Naive thymus-derived CD8-positive, alpha-beta T cell (primary cell): ENCODE measurements at regions not wholly inside any gene's neighbourhood (a gene's known extent, or its start where the extent isn't known, plus 50 kb on each side); places are given as distances from the start of the nearest gene placed in this dataset.
A peak's percentile ranks its signal among the peaks of the same experiment; 100 is the strongest.

Source experiments
- ATAC-seq, 2 donors: fragments of 150-1000 bp; cut with Tn5 transposase in 1 of 2; sonication (Bioruptor Pico), chemical (Tn5 transposase) in 1 of 2; 1 replicate in 1 of 2; 2 replicates in 1 of 2; pipeline ENCODE4 v1.10.0; 2021; ENCODE audit warnings: mild to moderate bottlenecking in 2 of 2, moderate library complexity in 2 of 2
- POLR2A ChIA-PET: fragments of 350-600 bp; sonication (Branson Sonifier 250); formaldehyde crosslinking; loops from one replicate; lab custom pipeline; 2021; ENCODE audit warnings: antibody characterized with exemption; lab: Charles Lee
- DNase-seq, 10 donors: peaks; one replicate each; pipeline versions ENCODE4 v3.0.0 to v3.0.0-alpha.2; 2020 to 2022
- H3K27ac Mint-ChIP-seq, 10 donors: one replicate each; pipeline ENCODE4 v1.8.0; 2020 to 2022; ENCODE audit warnings: mild to moderate bottlenecking in 10 of 10, mixed read lengths in 10 of 10, moderate library complexity in 4 of 10, inconsistent platforms in 1 of 10
- H3K27me3 Mint-ChIP-seq, 5 donors: one replicate each; pipeline ENCODE4 v1.8.0; 2021 to 2022; ENCODE audit warnings: mixed read lengths in 5 of 5
- H3K36me3 Mint-ChIP-seq, 3 donors: one replicate each; pipeline ENCODE4 v1.8.0; 2020 to 2022; ENCODE audit warnings: mixed read lengths in 3 of 3, mild to moderate bottlenecking in 2 of 3, inconsistent platforms in 1 of 3
- H3K4me1 Mint-ChIP-seq, 4 donors: one replicate each; pipeline ENCODE4 v1.8.0; 2021 to 2022; ENCODE audit warnings: mixed read lengths in 4 of 4
- H3K4me3 Mint-ChIP-seq, 10 donors: one replicate each; pipeline ENCODE4 v1.8.0; 2020 to 2022; ENCODE audit warnings: mild to moderate bottlenecking in 10 of 10, mixed read lengths in 10 of 10, moderate library complexity in 6 of 10, inconsistent platforms in 1 of 10
- H3K9me3 Mint-ChIP-seq, 9 donors: one replicate each; pipeline ENCODE4 v1.8.0; 2020 to 2022; ENCODE audit warnings: mixed read lengths in 9 of 9, mild to moderate bottlenecking in 3 of 9, inconsistent platforms in 1 of 9, moderate library complexity in 1 of 9

DNA sequence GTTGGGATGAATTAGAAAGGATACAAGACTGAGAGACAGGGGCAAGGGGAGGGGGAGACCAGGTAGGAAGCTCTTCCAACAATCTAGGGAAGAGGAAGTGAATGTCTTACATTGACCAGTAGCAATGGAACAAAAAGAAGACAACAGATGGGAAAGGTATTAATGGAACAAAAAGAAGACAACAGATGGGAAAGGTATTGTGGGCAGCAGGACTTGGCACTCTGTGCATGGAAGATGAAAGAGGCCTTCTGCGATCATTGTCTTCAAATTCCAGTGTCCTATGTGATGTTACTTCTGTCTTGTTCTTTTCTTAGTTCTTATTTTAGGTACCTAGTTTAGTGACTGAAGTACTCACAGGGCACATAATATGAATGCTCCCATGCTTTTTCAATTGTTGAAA, 161.8 kb downstream of the PALM2AKAP2 start:
- no peak overlapping the region for H3K4me3 Mint-ChIP-seq
- DNase-seq (no peak), ATAC-seq (no peak)
- H3K9me3 Mint-ChIP-seq: peaks cover 0 to 3% (median 0%) of the 10 kb centered on the region in 9 donors
- peaks cover 3 to 7% (median 7%) of the 10 kb centered on the region in 4 donors for H3K4me1 Mint-ChIP-seq
- H3K36me3 Mint-ChIP-seq: no peaks in the 10 kb centered on the region
- H3K27ac Mint-ChIP-seq: no peak overlapping the region
- POLR2A ChIA-PET: no interaction called here
- H3K27me3 Mint-ChIP-seq: peaks cover 0 to 5% (median 0%) of the 10 kb centered on the region in 5 donors

- Mint-ChIP-seq H3K36me3 (no peaks in the 10 kb centered on the region), H3K4me3 (no peak overlapping the region), H3K27ac (no peak overlapping the region), H3K27me3 (peaks cover 0 to 5% (median 0%) of the 10 kb centered on the region in 5 donors), H3K9me3 (peaks cover 0 to 3% (median 0%) of the 10 kb centered on the region in 9 donors), H3K4me1 (peaks cover 0 to 2% (median under 1%) of the 10 kb centered on the region in 4 donors)
- ATAC-seq (no peak), DNase-seq (no peak)
- POLR2A ChIA-PET: no interaction called here
Measured at GRCh38 chr9:109945573-109945972, 165.6 kb downstream of the PALM2AKAP2 start.

- POLR2A ChIA-PET: no interaction called here
- no peak overlapping the region for H3K27ac Mint-ChIP-seq
- H3K36me3 Mint-ChIP-seq: no peaks in the 10 kb centered on the region
- no peak for DNase-seq
- H3K4me1 Mint-ChIP-seq: peaks cover 0 to 16% (median 10%) of the 10 kb centered on the region in 4 donors
- H3K4me3 Mint-ChIP-seq: no peak overlapping the region
- peaks cover 0 to 4% (median 0%) of the 10 kb centered on the region in 5 donors for H3K27me3 Mint-ChIP-seq
- peaks cover 0 to 3% (median 0%) of the 10 kb centered on the region in 9 donors for H3K9me3 Mint-ChIP-seq
- ATAC-seq: no peak
Measured at GRCh38 chr9:109948453-109948852, 168.5 kb downstream of the PALM2AKAP2 start.

GRCh38 chr9:109950710-109951443, 170.9 kb downstream of the PALM2AKAP2 start:
- Mint-ChIP-seq H3K4me3 (no peak overlapping the region), H3K36me3 (no peaks in the 10 kb centered on the region), H3K9me3 (peaks cover 0 to 1% (median 0%) of the 10 kb centered on the region in 9 donors), H3K27me3 (no peaks in the 10 kb centered on the region), H3K4me1 (peaks cover 1 to 23% (median 10%) of the 10 kb centered on the region in 4 donors), H3K27ac (peak overlapping the region in 4 of 10 donors; percentile 3 to 40 (median 20))
- no peak for ATAC-seq
- DNase-seq: no peak
- POLR2A ChIA-PET: interaction anchor here (0.6 to 1.5 kb wide), 2 partner anchors 18 to 33 kb away, joined by 3 to 4 read pairs; no protein-coding TSS in a partner anchor

GRCh38 chr9:109953300-109953699, 173.3 kb downstream of the PALM2AKAP2 start:
- Mint-ChIP-seq H3K4me1 (peaks cover 1 to 29% (median 10%) of the 10 kb centered on the region in 4 donors), H3K9me3 (peaks cover 0 to 1% (median 0%) of the 10 kb centered on the region in 9 donors), H3K4me3 (no peak overlapping the region), H3K36me3 (no peaks in the 10 kb centered on the region), H3K27ac (no peak overlapping the region), H3K27me3 (no peaks in the 10 kb centered on the region)
- POLR2A ChIA-PET: no interaction called here
- DNase-seq (no peak), ATAC-seq (no peak)

DNA sequence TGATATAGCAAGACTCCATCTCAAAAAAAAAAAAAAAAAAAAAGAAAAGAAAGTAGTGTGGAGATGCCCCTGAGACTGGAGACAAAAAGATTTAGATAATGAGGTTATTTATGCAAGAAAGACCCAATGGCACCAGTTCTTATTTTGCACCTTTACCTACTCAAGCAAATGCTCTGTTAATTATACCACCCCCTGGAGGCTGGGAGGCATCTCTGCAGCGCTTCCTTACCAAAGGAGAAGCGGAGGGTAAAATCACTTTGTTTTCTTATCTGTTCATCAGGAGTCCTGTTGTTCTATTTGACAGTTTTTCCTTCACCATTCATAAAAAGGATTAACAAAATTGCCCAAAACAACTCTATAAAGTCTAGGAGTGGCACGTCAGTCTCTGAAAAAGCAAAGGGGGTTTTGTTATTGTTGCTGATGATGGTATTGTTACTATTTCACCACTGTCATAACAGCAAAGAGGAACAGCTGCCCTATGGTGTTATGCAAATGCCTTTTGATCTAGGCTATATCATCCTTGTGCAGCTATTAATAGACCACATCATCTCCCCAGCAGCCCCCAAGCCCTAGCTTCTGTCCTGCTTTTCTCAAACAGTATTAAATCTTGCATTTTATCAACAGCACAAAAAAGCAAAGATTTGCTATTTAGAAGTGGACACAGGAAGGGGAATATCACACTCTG, 174.0 kb downstream of the PALM2AKAP2 start:
- H3K27me3 Mint-ChIP-seq: no peaks in the 10 kb centered on the region
- ATAC-seq: no peak
- no peak overlapping the region for H3K4me3 Mint-ChIP-seq
- peaks cover 0 to 1% (median 0%) of the 10 kb centered on the region in 9 donors for H3K9me3 Mint-ChIP-seq
- peaks cover 1 to 29% (median 10%) of the 10 kb centered on the region in 4 donors for H3K4me1 Mint-ChIP-seq
- no peaks in the 10 kb centered on the region for H3K36me3 Mint-ChIP-seq
- POLR2A ChIA-PET: no interaction called here
- H3K27ac Mint-ChIP-seq: no peak overlapping the region
- no peak for DNase-seq

- Mint-ChIP-seq H3K27ac (peak overlapping the region in 1 of 10 donors; percentile 12), H3K9me3 (peaks cover 0 to 1% (median 0%) of the 10 kb centered on the region in 9 donors), H3K4me3 (no peak overlapping the region), H3K4me1 (peaks cover 0 to 25% (median 6%) of the 10 kb centered on the region in 4 donors), H3K36me3 (no peaks in the 10 kb centered on the region), H3K27me3 (no peaks in the 10 kb centered on the region)
- ATAC-seq (no peak), DNase-seq (no peak)
- POLR2A ChIA-PET: no interaction called here
Measured at GRCh38 chr9:109956717-109957440, 176.9 kb downstream of the PALM2AKAP2 start.

DNA sequence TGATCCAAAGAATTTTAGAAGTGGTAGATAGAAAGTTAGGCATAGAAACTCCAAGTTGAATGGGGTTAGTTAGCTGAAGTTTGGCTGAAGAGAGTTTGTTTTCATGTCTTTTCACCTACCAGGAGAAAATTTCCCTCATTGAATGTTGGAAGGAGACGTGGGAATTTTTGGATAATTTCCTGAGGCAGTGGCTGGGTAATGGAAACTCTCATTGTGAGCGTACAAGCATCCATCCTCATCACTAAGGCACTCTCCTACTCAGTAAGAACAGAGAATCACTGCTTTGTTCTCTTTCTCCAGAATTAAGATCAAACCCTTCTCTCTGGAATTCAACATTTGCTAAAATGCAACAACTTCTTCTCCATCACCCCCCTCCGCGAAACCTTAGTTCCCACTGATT, 179.7 kb downstream of the PALM2AKAP2 start:
- no peaks in the 10 kb centered on the region for H3K36me3 Mint-ChIP-seq
- no peak for ATAC-seq
- H3K9me3 Mint-ChIP-seq: no peaks in the 10 kb centered on the region
- POLR2A ChIA-PET: no interaction called here
- no peak overlapping the region for H3K4me3 Mint-ChIP-seq
- no peak overlapping the region for H3K27ac Mint-ChIP-seq
- no peak for DNase-seq
- peaks cover 0 to 26% (median 6%) of the 10 kb centered on the region in 4 donors for H3K4me1 Mint-ChIP-seq
- no peaks in the 10 kb centered on the region for H3K27me3 Mint-ChIP-seq

GRCh38 chr9:109961626-109962025, 181.6 kb downstream of the PALM2AKAP2 start:
- Mint-ChIP-seq H3K36me3 (no peaks in the 10 kb centered on the region), H3K27ac (peak overlapping the region in 1 of 10 donors; percentile 2), H3K27me3 (no peaks in the 10 kb centered on the region), H3K4me3 (no peak overlapping the region), H3K9me3 (no peaks in the 10 kb centered on the region), H3K4me1 (peaks cover 0 to 35% (median 7%) of the 10 kb centered on the region in 4 donors)
- DNase-seq (no peak), ATAC-seq (no peak)
- POLR2A ChIA-PET: no interaction called here

- ATAC-seq (no peak), DNase-seq (no peak)
- Mint-ChIP-seq H3K4me1 (peaks cover 0 to 35% (median 8%) of the 10 kb centered on the region in 4 donors), H3K4me3 (no peak overlapping the region), H3K27me3 (no peaks in the 10 kb centered on the region), H3K36me3 (no peaks in the 10 kb centered on the region), H3K27ac (no peak overlapping the region), H3K9me3 (no peaks in the 10 kb centered on the region)
- POLR2A ChIA-PET: no interaction called here
Measured at GRCh38 chr9:109962215-109962614, 182.2 kb downstream of the PALM2AKAP2 start.

DNA sequence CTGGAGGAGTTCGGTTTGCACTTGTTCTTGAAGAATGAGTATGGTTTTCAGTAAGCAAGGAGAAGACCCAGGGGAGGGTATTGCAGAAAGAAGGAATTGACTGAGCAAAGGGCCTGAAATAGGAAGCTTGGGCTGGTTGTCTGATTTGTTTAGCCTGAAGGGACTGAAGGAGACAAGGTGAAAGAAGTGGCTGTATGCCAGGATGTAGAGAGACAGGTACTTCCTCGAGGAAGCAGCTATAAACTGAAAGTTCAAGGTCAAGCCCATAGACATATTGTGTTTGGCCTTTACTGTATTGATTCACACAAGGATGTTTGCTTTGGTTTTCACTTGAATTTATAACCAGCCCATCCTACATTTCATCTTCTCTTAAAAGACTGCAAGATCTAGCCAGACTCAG, 183.1 kb downstream of the PALM2AKAP2 start:
- H3K27me3 Mint-ChIP-seq: no peaks in the 10 kb centered on the region
- H3K9me3 Mint-ChIP-seq: no peaks in the 10 kb centered on the region
- peaks cover 2 to 43% (median 13%) of the 10 kb centered on the region in 4 donors for H3K4me1 Mint-ChIP-seq
- no peaks in the 10 kb centered on the region for H3K36me3 Mint-ChIP-seq
- no peak for ATAC-seq
- no peak overlapping the region for H3K4me3 Mint-ChIP-seq
- DNase-seq: no peak
- POLR2A ChIA-PET: no interaction called here
- H3K27ac Mint-ChIP-seq: peak overlapping the region in 1 of 10 donors; percentile 34

- peak overlapping the region in 9 of 10 donors; percentile 2 to 96 (median 70) for H3K27ac Mint-ChIP-seq
- peak overlapping the region in 2 of 10 donors; percentile 3 to 46 for H3K4me3 Mint-ChIP-seq
- ATAC-seq (peak in 1 of 2 donors; percentile 31), DNase-seq (no peak)
- POLR2A ChIA-PET: interaction anchor here (0.9 to 1.3 kb wide), 2 partner anchors 48 to 81 kb away, joined by 4 to 5 read pairs; no protein-coding TSS in a partner anchor
- H3K36me3 Mint-ChIP-seq: no peaks in the 10 kb centered on the region
- H3K27me3 Mint-ChIP-seq: no peaks in the 10 kb centered on the region
- H3K4me1 Mint-ChIP-seq: peaks cover 7 to 65% (median 29%) of the 10 kb centered on the region in 4 donors
- H3K9me3 Mint-ChIP-seq: no peaks in the 10 kb centered on the region
Measured at GRCh38 chr9:109966643-109967368, 186.8 kb downstream of the PALM2AKAP2 start.
